GM12891 (cell line): ENCODE measurements at regions not wholly inside any gene's neighbourhood (a gene's known extent, or its start where the extent isn't known, plus 50 kb on each side); places are given as distances from the start of the nearest gene placed in this dataset.

Source experiments
- PAX5 ChIP-seq: IDR thresholded peaks from 2 replicates; pipeline ENCODE4 v1.6.1; 2011; ENCODE audit warnings: low read length, moderate library complexity, mild to moderate bottlenecking; ENCODE audit not compliant: insufficient read depth, severe bottlenecking
- POLR2A ChIP-seq: IDR thresholded peaks from 2 replicates; pipeline ENCODE4 v1.6.1; 2011; ENCODE audit warnings: low read depth, low read length, control low read depth
- POLR2AphosphoS5 ChIP-seq: IDR thresholded peaks from 2 replicates; pipeline ENCODE4 v1.6.1; 2011; ENCODE audit warnings: low read depth, low read length, control low read depth
- SPI1 ChIP-seq: IDR thresholded peaks from 2 replicates; pipeline ENCODE4 v1.6.1; 2011; ENCODE audit warnings: low read depth, low read length, control low read depth
- TAF1 ChIP-seq: IDR thresholded peaks from 2 replicates; pipeline ENCODE4 v1.6.1; 2011; ENCODE audit warnings: low read depth, low read length, control low read depth

DNA sequence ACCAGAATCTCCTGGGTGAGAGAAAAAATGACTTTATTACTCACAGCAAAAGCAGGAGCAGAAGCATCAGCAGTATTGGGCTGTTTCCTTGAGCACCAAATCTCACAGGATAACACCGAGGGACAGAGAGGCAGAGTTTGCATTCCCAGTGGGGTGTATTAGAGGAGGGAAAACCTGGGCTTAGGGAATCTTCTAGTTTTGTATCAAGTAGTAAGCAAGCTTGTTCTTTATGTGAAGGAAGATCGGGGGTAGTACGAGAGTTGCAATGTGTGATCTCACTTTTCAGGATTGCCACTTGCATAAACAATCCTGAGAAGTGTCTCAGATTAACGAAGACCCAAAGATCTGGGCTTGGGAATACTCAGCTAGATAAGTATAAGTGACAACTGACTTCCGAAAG, 1163.0 kb downstream of the TAF11L14 start:
- TF ChIP-seq POLR2A = no peak
- TF ChIP-seq POLR2AphosphoS5 = no peak
- no peak for TF ChIP-seq TAF1
- TF ChIP-seq PAX5 = no peak
- no peak for TF ChIP-seq SPI1
